ENCODE measurements at regions not wholly inside any gene's neighbourhood (a gene's known extent, or its start where the extent isn't known, plus 50 kb on each side); places are given as distances from the start of the nearest gene placed in this dataset.

- peaks cover 10% of the 10 kb centered on the region for H3K36me3 Mint-ChIP-seq
- H3K4me1 Mint-ChIP-seq = peaks cover 61% of the 10 kb centered on the region
- H3K9me3 Mint-ChIP-seq = peaks cover 12% of the 10 kb centered on the region
- DNase-seq (ENCODE audit: low spot score in 2 of 2) (no peak), ATAC-seq (no peak)
- H3K4me3 Mint-ChIP-seq = no peak overlapping the region
- H3K27ac Mint-ChIP-seq = no peak overlapping the region
Measured at GRCh38 chr14:71361336-71361735, 454.1 kb downstream of the PCNX1 start.

- Mint-ChIP-seq H3K36me3 (peaks cover 10% of the 10 kb centered on the region), H3K27ac (peak overlapping the region; percentile 43)
Measured at GRCh38 chr14:71361874-71362273, 454.6 kb downstream of the PCNX1 start.

GRCh38 chr14:71362282-71362681 lies 455.0 kb downstream of the PCNX1 start:
- ATAC-seq (no peak), DNase-seq (ENCODE audit: low spot score in 2 of 2) (no peak)
- Mint-ChIP-seq H3K36me3 (peaks cover 10% of the 10 kb centered on the region), H3K9me3 (peaks cover 12% of the 10 kb centered on the region), H3K27ac (peak overlapping the region; percentile 43), H3K4me1 (peaks cover 61% of the 10 kb centered on the region), H3K4me3 (no peak overlapping the region)

More at GRCh38 chr14:71361874-71362273, 454.6 kb downstream of the PCNX1 start:
- peaks cover 12% of the 10 kb centered on the region for H3K9me3 Mint-ChIP-seq
- no peak overlapping the region for H3K4me3 Mint-ChIP-seq
- no peak for ATAC-seq
- peaks cover 61% of the 10 kb centered on the region for H3K4me1 Mint-ChIP-seq
- no peak for DNase-seq (ENCODE audit: low spot score in 2 of 2)

GRCh38 chr14:71362920-71363584 lies 455.8 kb downstream of the PCNX1 start:
- H3K9me3 Mint-ChIP-seq = peaks cover 12% of the 10 kb centered on the region
- peaks cover 60% of the 10 kb centered on the region for H3K4me1 Mint-ChIP-seq
- H3K27ac Mint-ChIP-seq = peak overlapping the region; percentile 43
- no peak overlapping the region for H3K4me3 Mint-ChIP-seq
- DNase-seq (ENCODE audit: low spot score in 2 of 2) (no peak), ATAC-seq (peak; percentile 26)
- peaks cover 10% of the 10 kb centered on the region for H3K36me3 Mint-ChIP-seq

- H3K4me3 Mint-ChIP-seq = no peak overlapping the region
- H3K27ac Mint-ChIP-seq = no peak overlapping the region
- H3K36me3 Mint-ChIP-seq = no peaks in the 10 kb centered on the region
- peaks cover 5% of the 10 kb centered on the region for H3K9me3 Mint-ChIP-seq
- DNase-seq (ENCODE audit: low spot score in 2 of 2) (no peak), ATAC-seq (no peak)
- peaks cover 48% of the 10 kb centered on the region for H3K4me1 Mint-ChIP-seq
Measured at GRCh38 chr14:71363946-71364925, 457.0 kb downstream of the PCNX1 start.

GRCh38 chr14:71365361-71365760 lies 458.1 kb downstream of the PCNX1 start:
- Mint-ChIP-seq H3K4me1 (peaks cover 40% of the 10 kb centered on the region), H3K36me3 (no peaks in the 10 kb centered on the region), H3K27ac (no peak overlapping the region), H3K9me3 (no peaks in the 10 kb centered on the region), H3K4me3 (no peak overlapping the region)
- no peak for ATAC-seq
- no peak for DNase-seq (ENCODE audit: low spot score in 2 of 2)

GRCh38 chr14:71366861-71367260 lies 459.6 kb downstream of the PCNX1 start:
- ATAC-seq (no peak), DNase-seq (ENCODE audit: low spot score in 2 of 2) (no peak)
- H3K36me3 Mint-ChIP-seq = no peaks in the 10 kb centered on the region
- H3K27ac Mint-ChIP-seq = no peak overlapping the region
- H3K4me3 Mint-ChIP-seq = no peak overlapping the region
- H3K9me3 Mint-ChIP-seq = no peaks in the 10 kb centered on the region
- peaks cover 45% of the 10 kb centered on the region for H3K4me1 Mint-ChIP-seq

- ATAC-seq (peak; percentile 100), DNase-seq (ENCODE audit: low spot score in 2 of 2) (no peak)
- H3K4me3 Mint-ChIP-seq = peak overlapping the region; percentile 44
- H3K36me3 Mint-ChIP-seq = peaks cover 9% of the 10 kb centered on the region
- H3K27ac Mint-ChIP-seq = peak overlapping the region; percentile 68
- no peaks in the 10 kb centered on the region for H3K9me3 Mint-ChIP-seq
- peaks cover 29% of the 10 kb centered on the region for H3K4me1 Mint-ChIP-seq
Measured at GRCh38 chr14:71371711-71372396, 464.6 kb downstream of the PCNX1 start.

GRCh38 chr14:71372411-71372838 lies 465.2 kb downstream of the PCNX1 start:
- peak overlapping the region; percentile 44 for H3K4me3 Mint-ChIP-seq
- DNase-seq (ENCODE audit: low spot score in 2 of 2) (no peak), ATAC-seq (no peak)
- no peaks in the 10 kb centered on the region for H3K9me3 Mint-ChIP-seq
- H3K27ac Mint-ChIP-seq = peak overlapping the region; percentile 68
- peaks cover 10% of the 10 kb centered on the region for H3K36me3 Mint-ChIP-seq
- H3K4me1 Mint-ChIP-seq = peaks cover 29% of the 10 kb centered on the region

GRCh38 chr14:71373773-71374172 lies 466.5 kb downstream of the PCNX1 start:
- no peak overlapping the region for H3K27ac Mint-ChIP-seq
- ATAC-seq (no peak), DNase-seq (ENCODE audit: low spot score in 2 of 2) (no peak)
- no peak overlapping the region for H3K4me3 Mint-ChIP-seq
- H3K4me1 Mint-ChIP-seq = peaks cover 42% of the 10 kb centered on the region
- H3K36me3 Mint-ChIP-seq = peaks cover 16% of the 10 kb centered on the region
- H3K9me3 Mint-ChIP-seq = peaks cover 6% of the 10 kb centered on the region

- DNase-seq (ENCODE audit: low spot score in 2 of 2) (no peak), ATAC-seq (no peak)
- Mint-ChIP-seq H3K9me3 (peaks cover 6% of the 10 kb centered on the region), H3K4me1 (peaks cover 47% of the 10 kb centered on the region), H3K36me3 (peaks cover 16% of the 10 kb centered on the region), H3K27ac (peak overlapping the region; percentile 18), H3K4me3 (no peak overlapping the region)
Measured at GRCh38 chr14:71374989-71375388, 467.7 kb downstream of the PCNX1 start.

GRCh38 chr14:71377099-71377498 lies 469.8 kb downstream of the PCNX1 start:
- H3K9me3 Mint-ChIP-seq = peaks cover 6% of the 10 kb centered on the region
- no peak overlapping the region for H3K27ac Mint-ChIP-seq
- peaks cover 39% of the 10 kb centered on the region for H3K4me1 Mint-ChIP-seq
- ATAC-seq (no peak), DNase-seq (ENCODE audit: low spot score in 2 of 2) (no peak)
- H3K36me3 Mint-ChIP-seq = peaks cover 21% of the 10 kb centered on the region
- no peak overlapping the region for H3K4me3 Mint-ChIP-seq

GRCh38 chr14:71380271-71380670 lies 473.0 kb downstream of the PCNX1 start:
- DNase-seq (ENCODE audit: low spot score in 2 of 2) (no peak), ATAC-seq (no peak)
- peaks cover 17% of the 10 kb centered on the region for H3K36me3 Mint-ChIP-seq
- peaks cover 6% of the 10 kb centered on the region for H3K9me3 Mint-ChIP-seq
- H3K4me3 Mint-ChIP-seq = no peak overlapping the region
- H3K27ac Mint-ChIP-seq = no peak overlapping the region
- H3K4me1 Mint-ChIP-seq = peaks cover 45% of the 10 kb centered on the region

GRCh38 chr14:71381814-71382213 lies 474.6 kb downstream of the PCNX1 start:
- Mint-ChIP-seq H3K27ac (no peak overlapping the region), H3K9me3 (peaks cover 6% of the 10 kb centered on the region), H3K36me3 (peaks cover 13% of the 10 kb centered on the region), H3K4me3 (no peak overlapping the region), H3K4me1 (peaks cover 45% of the 10 kb centered on the region)
- ATAC-seq = no peak
- no peak for DNase-seq (ENCODE audit: low spot score in 2 of 2)

GRCh38 chr14:71382315-71382714 lies 475.1 kb downstream of the PCNX1 start:
- Mint-ChIP-seq H3K9me3 (peaks cover 6% of the 10 kb centered on the region), H3K27ac (no peak overlapping the region), H3K4me1 (peaks cover 45% of the 10 kb centered on the region), H3K4me3 (no peak overlapping the region), H3K36me3 (peaks cover 12% of the 10 kb centered on the region)
- DNase-seq (ENCODE audit: low spot score in 2 of 2) (no peak), ATAC-seq (no peak)

Measured in stimulated activated effector memory CD8-positive, alpha-beta T cell treated with anti-CD3 and anti-CD28 coated beads, Interleukin-12 subunit alpha, Interleukin-12 subunit beta, amount 100 ng/mL, for 72 hours (primary cell).